GM19025 (cell line): ENCODE measurements at regions not wholly inside any gene's neighbourhood (a gene's known extent, or its start where the extent isn't known, plus 50 kb on each side); places are given as distances from the start of the nearest gene placed in this dataset.
"Not testable (repeated sequence)": the region's sequence is repeated elsewhere in the genome, so short reads cannot be mapped to it uniquely, and the experiment has no call there.

Experiments used
- ATAC-seq: cut with Tn5 transposase; IDR thresholded peaks from one replicate; pipeline ENCODE4 v1.9.1; 2021; ENCODE audit warnings: mild to moderate bottlenecking, low read depth, moderate library complexity; ENCODE audit not compliant: unreplicated experiment

DNA sequence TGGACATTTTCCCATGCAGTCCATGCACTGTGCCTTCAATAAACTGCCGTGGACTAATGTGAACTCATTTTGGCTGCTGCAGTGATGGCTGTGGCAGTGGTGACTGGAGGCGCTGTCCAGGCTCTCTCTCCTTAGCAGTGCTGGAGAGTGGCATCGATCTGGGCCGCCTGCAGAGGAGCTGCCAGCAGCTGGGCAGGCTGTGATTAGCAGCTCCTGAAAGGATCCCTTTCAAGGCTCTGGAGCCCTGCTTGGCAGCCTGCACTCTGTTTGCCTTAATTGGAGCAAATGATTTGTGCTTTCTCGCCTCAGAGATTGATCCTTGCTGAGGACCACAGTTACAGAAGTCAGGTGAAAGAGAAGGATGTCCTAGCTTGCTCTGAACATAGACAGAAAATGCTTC is 130.1 kb upstream of the VWC2 start:
- no peak for ATAC-seq

DNA sequence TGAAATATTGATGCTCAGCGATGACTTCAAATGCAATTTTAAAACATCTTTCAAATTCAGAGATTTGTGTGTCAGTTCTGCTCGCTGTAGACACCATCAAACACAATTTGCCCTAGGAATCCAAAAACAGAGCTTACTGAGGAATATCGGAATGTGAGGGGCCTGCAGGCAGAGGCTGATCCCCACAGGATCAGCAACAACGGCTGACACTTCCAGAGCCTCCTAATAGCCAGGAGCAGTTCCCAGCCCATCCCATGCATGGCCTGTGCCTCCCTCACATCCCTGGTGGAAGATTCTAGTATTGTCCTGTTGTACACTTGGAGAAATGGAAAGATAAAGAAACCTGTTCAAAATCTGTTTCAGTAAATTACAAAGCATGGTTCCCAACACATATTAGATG is 129.7 kb upstream of the VWC2 start:
- no peak for ATAC-seq

DNA sequence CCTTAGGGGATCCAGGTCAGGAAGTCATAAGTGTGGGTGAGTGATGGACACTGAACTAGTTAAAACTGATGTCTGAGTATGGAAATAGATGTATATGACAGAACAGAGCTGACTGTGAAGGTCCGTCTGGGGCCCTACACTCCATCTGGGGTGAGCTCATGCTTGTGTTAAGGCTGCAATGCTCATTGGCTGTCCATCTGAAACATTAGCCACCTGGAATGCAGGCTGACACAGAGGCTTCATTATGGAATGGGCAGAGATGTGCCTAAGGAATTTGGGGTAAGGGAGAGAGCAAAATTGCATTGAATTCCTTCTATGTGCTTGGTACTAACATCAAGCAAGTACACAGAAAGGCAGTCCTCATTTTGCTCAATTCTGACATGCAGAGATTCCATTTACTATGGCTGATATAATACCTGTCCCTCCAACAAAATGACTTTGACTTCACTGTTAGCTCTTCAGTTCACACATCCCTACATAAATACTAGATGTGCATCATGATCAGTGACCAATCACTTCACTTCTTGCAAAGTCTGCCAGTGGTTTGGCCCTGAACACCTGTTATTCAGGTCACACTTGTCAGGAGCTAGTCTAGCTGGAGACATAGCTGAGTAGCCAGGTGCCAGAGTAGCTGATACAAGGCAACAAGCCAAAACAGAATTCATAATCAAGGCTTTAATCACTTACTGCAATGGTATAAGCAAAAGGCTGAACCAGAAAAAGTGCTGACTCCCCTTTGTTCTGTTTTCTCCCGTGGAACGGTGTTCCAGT is 128.9 kb upstream of the VWC2 start:
- ATAC-seq, result no peak

DNA sequence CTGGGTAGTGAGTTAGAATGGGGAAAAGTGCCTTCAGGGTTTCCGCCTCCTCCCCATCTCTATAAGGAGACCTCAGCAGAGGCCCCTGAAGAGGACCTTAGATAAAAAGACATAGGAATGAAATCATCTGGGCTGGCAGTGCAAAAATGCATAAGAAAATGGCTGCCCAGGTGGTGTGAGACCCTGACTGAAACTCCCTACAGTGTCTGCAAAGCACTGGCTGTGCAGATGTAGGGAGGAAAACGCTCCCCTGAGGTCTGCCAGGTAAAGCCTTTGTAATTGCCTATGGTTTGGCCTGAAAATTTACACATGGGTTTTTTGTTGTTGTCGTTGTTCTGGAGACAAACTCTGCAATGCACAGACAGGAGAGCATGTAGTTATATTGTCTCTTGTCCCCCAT is 128.1 kb upstream of the VWC2 start:
- no peak for ATAC-seq

DNA sequence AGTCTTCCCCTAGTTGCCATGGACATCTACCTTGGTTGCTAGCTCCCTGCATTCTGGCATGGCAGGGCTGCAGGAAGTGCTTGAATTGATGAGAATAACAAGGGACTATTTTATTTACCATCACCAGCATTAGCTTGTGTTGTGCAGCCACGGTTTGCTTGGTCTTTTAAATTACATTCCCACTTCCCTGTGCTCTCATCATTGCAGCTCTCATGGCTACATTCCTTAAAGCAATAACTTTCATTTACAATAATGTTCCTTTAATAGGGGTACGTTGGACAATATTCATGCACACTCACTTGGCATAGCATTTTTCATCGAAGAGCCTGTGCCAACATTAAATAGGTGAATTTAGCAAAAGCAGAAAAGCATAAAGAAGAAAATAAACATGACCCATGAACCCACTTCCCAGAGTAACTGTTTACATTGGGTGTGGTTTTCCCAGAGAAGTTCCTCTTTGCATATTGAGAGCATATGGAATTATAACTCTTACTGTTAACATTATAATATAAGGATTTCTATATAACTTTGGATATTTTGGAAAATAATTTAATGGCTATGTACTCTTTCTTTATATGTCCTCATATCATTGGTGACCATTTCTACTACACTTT is 113.2 kb upstream of the VWC2 start:
- no peak for ATAC-seq

DNA sequence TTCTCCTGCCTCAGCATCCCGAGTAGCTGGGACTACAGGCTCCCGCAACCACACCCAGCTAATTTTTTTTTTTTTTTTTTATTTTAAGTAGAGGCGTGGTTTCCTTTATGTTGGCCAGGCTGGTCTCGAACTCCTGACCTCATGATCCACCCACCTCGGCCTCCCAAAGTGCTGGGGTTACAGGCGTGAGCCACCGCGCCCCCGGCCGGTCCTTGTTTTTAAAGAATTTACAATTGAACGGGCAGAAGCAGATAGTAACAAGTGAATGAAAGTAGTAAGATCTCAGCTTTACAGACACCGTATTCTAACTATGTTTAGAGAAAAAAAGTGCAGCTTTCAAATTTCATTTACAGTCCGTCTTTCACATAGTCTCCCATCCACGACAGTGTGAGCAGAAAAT is 112.5 kb upstream of the VWC2 start:
- ATAC-seq, result no peak

DNA sequence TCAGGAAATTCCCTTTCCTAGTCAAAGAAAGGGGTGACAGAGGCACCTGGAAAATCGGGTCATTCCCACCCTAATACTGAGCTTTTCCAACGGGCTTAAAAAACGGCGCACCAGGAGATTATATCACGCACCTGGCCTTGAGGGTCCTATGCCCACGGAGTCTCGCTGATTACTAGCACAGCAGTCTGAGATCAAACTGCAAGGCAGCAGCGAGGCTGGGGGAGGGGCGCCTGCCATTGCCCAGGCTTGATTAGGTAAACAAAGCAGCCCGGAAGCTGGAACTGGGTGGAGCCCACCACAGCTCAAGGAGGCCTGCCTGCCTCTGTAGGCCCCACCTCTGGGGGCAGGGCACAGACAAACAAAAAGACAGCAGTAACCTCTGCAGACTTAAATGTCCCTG is 107.5 kb upstream of the VWC2 start:
- ATAC-seq, result not testable (repeated sequence)

DNA sequence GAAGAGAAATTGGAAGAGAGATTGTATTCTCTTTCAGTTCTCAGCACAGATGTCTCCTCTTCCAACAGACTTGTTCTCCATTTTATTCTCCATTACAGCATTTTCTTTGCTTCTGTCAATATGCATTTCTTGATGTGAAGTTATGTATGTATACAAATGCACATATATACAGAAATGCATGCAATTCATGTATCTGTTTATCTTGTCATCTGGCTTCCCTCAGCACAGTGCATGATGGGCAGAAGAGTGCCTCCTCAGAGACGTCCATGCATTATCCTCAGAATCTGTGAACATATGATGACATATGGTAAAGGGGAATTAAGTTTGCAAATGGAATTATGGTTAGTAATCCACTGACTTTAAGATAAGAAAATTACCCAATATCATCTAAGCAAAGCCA is 106.7 kb upstream of the VWC2 start:
- ATAC-seq, result no peak

DNA sequence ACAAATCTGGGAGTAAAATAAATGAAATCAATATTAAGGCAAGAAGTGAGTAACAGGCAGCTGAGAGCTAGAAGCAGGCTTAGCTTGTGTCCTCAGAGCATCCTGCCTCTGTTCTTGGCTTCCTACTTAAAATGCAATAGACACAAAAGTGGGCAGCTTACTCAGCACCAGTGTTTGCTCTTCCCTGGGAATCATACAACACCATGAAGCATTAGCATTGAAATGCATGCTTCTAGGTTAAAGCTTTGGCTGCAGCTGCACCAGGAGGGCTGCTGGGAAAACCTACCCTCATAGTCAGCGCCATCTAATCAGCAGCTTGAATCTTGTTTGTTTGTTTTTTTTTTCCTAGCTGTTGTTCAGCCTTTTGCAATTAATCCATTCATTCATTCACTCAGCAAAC is 104.2 kb upstream of the VWC2 start:
- no peak for ATAC-seq

DNA sequence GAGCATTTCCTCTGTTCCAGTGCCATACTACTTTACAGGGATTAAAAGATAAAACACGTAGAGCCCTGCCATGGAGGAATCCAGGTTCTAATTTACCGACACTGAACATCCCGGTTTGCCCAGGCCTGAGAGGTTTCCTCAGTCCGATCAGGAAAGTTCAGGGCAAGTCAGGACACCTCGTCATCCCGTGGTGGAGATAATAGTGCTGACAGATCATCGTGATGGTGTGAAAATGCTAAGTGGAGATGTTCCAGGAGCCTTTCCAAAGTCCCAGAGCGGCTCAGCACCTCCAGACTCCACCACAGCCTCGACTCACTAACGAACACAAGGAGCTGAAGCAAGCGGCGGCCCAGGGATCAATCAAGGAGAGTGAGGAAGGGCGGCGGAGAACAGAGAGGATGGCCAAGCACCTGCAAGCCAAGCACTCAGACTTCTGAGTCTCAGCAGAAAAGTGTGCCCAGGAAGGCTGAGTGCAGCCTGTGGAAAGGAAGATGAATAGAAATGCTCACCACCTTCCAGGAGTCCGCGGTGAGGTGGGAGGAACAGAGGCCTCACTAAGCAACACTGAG is 103.7 kb upstream of the VWC2 start:
- ATAC-seq, result no peak

DNA sequence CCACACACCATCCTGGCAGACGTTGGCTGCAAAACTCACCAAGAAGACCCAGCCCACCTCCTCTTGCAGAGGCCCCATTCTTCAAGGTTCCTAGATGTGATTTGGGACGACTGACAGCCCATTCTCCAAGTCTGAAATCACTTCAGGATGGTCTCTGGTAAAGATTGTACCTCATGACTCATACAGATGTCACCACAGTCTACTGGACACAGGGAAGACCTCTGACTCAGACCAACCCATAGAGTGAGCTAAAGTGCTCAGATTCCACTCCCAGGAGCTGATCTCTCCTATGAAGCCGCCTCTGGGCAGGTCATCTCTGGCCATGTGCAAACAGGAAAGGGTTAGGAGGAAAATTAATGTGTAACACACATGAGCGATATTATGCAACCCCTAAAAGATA is 102.4 kb upstream of the VWC2 start:
- ATAC-seq, result no peak

DNA sequence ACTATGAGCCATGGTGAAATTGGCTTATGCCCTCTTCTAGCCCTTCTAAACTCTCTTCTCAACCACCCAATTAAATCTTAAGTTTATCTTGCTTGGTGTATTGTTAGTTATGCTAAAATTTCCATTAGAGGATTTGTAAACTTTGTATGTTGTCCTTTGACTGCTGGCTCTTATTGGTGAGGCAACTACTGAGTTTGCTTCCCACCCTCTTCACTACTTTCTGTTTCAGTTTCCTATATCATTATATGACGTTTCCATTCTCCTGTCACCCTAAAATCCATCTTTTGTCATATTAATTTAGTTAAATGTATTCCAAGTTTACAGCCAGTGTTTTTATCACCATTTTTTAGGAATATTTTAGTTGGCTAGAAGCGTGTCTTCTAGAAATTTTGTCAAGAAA is 80.9 kb upstream of the VWC2 start:
- no peak for ATAC-seq

DNA sequence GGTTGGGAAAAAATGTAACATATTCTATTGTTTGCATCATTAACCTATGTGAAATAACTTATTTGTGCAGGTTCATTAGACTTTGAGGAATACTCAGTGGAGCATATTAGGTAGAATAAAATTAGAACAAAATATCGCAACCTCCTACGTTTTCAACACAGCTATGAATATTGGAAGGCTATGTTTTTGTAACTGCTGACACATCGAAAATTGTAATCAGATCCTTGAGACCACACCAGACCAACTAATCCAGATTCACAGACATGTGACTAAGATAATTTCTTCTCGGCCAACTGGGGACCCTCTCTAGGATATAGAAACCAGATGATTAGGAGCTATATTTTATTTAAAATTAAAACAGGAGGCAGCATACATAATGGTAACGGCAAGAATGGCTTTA is 77.5 kb upstream of the VWC2 start:
- no peak for ATAC-seq

DNA sequence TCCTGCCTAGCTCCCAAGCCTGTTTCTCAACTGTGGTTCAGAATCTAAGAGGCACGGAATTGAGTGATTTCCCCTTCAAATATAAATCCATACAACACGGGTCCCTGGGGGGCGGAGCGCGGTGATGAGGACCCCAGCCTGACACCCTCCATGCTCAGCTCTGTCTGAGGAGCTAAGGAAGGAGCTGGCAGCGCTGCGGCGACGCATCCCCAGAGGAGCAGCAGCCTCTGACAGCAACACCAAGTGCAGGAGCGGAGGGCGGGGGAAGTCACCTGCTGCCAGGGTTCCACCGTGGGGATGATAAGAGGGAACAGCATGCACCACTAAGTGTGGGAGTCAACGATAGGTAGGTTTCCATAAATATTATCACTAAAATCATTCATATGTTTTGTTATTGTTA is 72.6 kb upstream of the VWC2 start:
- ATAC-seq, result no peak

DNA sequence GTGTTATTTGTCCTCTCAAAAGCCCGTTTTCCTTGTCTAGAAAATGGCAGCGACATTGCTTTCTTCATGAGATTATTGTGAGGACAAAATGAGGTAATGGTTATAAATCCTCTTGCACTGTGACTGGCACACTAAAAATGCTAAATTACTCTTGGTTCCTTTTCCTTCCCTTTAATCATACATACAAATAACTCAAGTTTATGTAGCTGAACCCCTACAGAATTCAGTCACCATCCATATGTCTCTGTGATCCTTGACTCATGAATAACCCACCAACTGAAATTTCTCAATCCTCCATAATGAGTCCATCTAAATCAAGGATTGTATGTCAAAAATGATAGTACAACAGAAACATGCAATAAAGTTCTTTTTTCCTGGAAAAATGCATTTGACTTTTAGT is 71.3 kb upstream of the VWC2 start:
- no peak for ATAC-seq

DNA sequence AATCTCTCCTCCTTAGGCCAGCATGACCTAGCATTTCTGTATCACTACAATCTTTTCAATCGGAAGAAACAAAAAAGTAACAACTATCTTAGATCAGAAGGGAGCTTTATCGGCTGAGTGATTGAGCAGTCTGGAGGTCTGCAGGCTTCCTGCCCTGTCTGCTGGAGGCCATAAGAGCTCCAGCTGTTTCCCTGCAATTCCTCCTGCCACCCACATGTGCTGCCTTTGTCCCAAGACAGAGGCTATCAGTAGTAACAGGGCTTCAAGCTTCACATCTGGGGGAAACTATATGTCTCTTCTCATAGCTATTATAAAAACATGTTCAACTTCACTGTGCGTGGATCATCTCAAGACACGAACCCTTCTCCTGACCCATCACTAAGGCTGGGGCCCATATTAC is 70.1 kb upstream of the VWC2 start:
- no peak for ATAC-seq

DNA sequence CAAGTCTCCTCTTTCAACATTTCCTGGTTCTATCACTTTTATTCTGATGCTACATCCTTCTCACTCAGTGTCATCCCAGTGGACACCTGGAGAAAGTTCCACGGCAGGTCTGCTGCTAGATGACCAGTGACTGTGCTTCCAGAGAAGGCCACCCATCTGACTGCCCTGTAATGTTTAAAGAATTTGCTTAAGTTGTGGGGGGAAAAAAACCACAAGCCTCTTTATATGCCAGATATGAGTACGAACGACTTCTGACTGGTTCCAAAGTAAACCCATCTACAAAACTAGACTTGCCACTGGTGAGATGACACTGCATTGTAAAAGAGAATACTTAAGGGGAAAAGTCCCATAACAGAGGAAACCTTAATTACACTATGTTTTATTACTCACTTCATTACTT is 69.6 kb upstream of the VWC2 start:
- no peak for ATAC-seq

DNA sequence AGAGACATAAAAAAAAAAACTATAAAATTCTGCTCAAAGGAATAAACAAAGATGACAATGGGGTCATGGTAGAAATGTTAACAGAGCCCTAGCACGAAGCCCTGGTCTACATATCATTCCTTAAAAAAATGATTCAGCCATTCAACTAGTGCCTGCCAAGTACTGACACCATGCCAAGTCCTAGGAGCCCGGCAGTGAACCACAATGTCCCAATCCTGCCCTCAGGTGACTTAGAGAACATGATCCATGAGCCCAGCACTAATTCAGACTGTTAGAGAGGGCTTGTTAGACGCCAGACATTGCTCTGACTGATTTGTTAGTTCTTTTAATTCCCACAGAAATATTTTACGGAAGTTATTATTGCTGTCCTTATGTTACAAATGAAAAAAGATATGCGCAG is 67.3 kb upstream of the VWC2 start:
- ATAC-seq, result no peak

DNA sequence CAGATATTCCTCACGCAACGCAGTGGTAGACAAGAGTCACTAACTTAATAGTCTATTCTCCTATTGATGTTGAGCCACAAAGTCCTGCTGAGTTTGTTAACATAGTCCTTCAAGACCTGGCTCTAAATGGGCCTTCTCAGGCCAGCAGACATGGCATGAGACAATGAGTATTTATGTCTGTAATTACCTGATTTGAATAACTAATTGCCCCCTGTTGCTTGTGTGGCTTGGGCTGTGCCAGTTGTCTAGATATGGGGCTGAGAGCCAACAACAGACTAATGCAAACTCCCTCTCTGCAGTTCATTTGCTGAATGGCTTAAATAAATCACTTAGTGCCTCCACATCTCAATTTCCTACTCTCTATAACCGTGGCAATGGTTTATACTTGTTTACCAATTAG is 65.5 kb upstream of the VWC2 start:
- ATAC-seq, result no peak

DNA sequence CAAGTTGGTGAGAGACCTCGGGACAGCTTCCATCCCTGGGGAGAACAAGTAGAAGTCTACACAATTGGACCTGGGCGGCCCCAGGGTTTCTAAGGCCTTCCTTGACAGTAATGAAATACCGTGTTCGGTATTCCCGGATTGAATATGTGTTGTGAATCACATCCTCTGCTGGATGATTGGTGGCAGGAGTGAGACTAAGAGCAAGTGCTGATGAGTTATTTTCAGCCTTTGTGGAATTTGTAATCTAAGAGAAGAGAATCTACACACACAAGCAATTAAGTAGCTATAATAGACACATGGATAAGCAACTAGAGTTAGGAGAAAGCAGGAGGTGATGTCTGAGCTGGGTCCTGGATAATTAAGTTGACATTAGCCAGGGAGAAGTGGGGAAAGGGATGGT is 64.8 kb upstream of the VWC2 start:
- ATAC-seq, result no peak

DNA sequence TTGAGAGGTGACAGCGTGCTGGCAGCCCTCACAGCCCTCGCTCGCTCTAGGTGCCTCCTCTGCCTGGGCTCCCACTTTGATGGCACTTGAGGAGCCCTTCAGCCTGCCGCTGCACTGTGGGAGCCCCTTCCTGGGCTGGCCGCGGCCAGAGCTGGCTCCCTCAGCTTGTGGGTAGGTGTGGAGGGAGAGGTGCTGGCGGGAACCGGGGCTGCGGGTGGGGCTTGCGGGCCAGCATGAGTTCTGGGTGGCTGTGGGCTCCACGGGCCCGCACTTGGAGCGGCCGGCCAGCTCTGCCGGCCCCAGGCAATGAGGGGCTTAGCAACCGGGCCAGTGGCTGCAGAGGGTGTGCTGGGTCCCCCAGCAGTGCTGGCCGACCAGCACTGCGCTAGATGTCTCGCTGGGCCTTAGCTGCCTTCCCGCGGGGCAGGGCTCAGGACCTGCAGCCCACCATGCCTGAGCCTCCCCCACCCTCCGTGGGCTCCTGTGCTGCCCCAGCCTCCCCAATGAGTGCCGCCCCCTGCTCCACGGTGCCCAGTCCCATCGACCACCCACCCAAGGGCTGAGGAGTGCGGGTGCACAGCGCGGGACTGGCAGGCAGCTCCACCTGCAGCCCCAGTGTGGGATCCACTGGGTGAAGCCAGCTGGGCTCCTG is 62.2 kb upstream of the VWC2 start:
- not testable (repeated sequence) for ATAC-seq

DNA sequence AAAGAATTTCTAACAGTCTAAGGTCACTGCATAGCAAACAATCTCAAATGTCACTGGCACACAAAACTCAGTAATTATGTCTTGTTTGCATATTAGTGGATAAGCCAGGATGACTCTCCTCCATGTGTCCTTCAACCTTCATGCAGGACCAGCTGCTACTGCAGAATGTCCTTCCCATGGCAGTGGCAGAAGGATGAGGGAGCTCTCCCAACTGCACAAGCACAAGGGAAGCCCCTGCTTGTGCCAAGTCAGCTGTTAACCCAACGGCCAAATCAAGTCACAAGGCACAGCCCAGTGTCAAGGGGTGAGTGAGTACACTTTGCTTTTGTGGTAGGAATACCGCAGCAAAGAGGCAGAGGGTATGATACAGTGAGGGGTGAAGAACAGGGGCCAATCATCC is 59.3 kb upstream of the VWC2 start:
- no peak for ATAC-seq
